HFFc6 (cell line): ENCODE measurements at regions not wholly inside any gene's neighbourhood (a gene's known extent, or its start where the extent isn't known, plus 50 kb on each side); places are given as distances from the start of the nearest gene placed in this dataset.

Experiments
- DNase-seq: peaks from one replicate; pipeline ENCODE4 v3.0.0-alpha.2; 2018
- H3K27ac Mint-ChIP-seq: 2 replicates; pipeline ENCODE4 v1.8.0; 2020; ENCODE audit warnings: mild to moderate bottlenecking, mixed read lengths
- H3K27me3 Mint-ChIP-seq: 2 replicates; pipeline ENCODE4 v1.8.0; 2021; ENCODE audit warnings: mild to moderate bottlenecking, moderate library complexity, mixed read lengths; ENCODE audit not compliant: insufficient read depth
- H3K36me3 Mint-ChIP-seq: 2 replicates; pipeline ENCODE4 v1.8.0; 2021; ENCODE audit warnings: low read depth, mixed read lengths
- H3K4me1 Mint-ChIP-seq: 2 replicates; pipeline ENCODE4 v1.8.0; 2020; ENCODE audit warnings: low read depth, mixed read lengths
- H3K4me3 Mint-ChIP-seq: 2 replicates; pipeline ENCODE4 v1.8.0; 2020; ENCODE audit warnings: mild to moderate bottlenecking, moderate library complexity, mixed read lengths
- H3K9me3 Mint-ChIP-seq: 2 replicates; pipeline ENCODE4 v1.8.0; 2020; ENCODE audit warnings: mild to moderate bottlenecking, mixed read lengths
- CTCF ChIP-seq: fragments of 200-600 bp; sonication (generic); IDR thresholded peaks from 2 replicates; pipeline ENCODE4 v1.5.0; 2021; ENCODE audit warnings: antibody characterized with exemption, mild to moderate bottlenecking

- H3K27me3 Mint-ChIP-seq: no peaks in the 10 kb centered on the region
- H3K36me3 Mint-ChIP-seq: peaks cover 11% of the 10 kb centered on the region
- no peak for TF ChIP-seq CTCF
- peaks cover 11% of the 10 kb centered on the region for H3K9me3 Mint-ChIP-seq
- peaks cover 54% of the 10 kb centered on the region for H3K4me1 Mint-ChIP-seq
- no peak overlapping the region for H3K4me3 Mint-ChIP-seq
- no peak overlapping the region for H3K27ac Mint-ChIP-seq
- DNase-seq: no peak
These were observed 341.0 kb upstream of the NPSR1 start for GRCh38 chr7:34317039-34317438.

- Mint-ChIP-seq H3K4me3 (peak overlapping the region; percentile 71; the same call in 1 of the 2 replicates), H3K4me1 (peaks cover 56% of the 10 kb centered on the region), H3K27me3 (no peaks in the 10 kb centered on the region), H3K27ac (0 out of 2 replicates have a peak overlapping the region, but pooled peaks have one; percentile 13), H3K36me3 (peaks cover under 1% of the 10 kb centered on the region; the same call in 1 of the 2 replicates), H3K9me3 (no peaks in the 10 kb centered on the region)
- no peak for DNase-seq
- no peak for TF ChIP-seq CTCF
These were observed 337.6 kb upstream of the NPSR1 start for GRCh38 chr7:34320412-34320811.

GRCh38 chr7:34320926-34321661, 336.9 kb upstream of the NPSR1 start:
- Mint-ChIP-seq H3K27ac (peak overlapping the region; percentile 74), H3K36me3 (no peaks in the 10 kb centered on the region), H3K9me3 (no peaks in the 10 kb centered on the region), H3K4me3 (peak overlapping the region; percentile 71), H3K4me1 (peaks cover 51% of the 10 kb centered on the region), H3K27me3 (no peaks in the 10 kb centered on the region)
- peak; percentile 98 for TF ChIP-seq CTCF
- DNase-seq: peak; percentile 80

GRCh38 chr7:34322841-34323240, 335.2 kb upstream of the NPSR1 start:
- no peak overlapping the region for H3K4me3 Mint-ChIP-seq
- no peaks in the 10 kb centered on the region for H3K27me3 Mint-ChIP-seq
- peaks cover 46% of the 10 kb centered on the region for H3K4me1 Mint-ChIP-seq
- H3K27ac Mint-ChIP-seq: no peak overlapping the region
- no peaks in the 10 kb centered on the region for H3K9me3 Mint-ChIP-seq
- no peak for DNase-seq
- no peaks in the 10 kb centered on the region for H3K36me3 Mint-ChIP-seq
- TF ChIP-seq CTCF: no peak

GRCh38 chr7:34327681-34328080, 330.3 kb upstream of the NPSR1 start:
- H3K4me1 Mint-ChIP-seq: peaks cover 20% of the 10 kb centered on the region
- H3K9me3 Mint-ChIP-seq: no peaks in the 10 kb centered on the region
- peak; percentile 64 for DNase-seq
- H3K27ac Mint-ChIP-seq: no peak overlapping the region
- H3K27me3 Mint-ChIP-seq: no peaks in the 10 kb centered on the region
- H3K36me3 Mint-ChIP-seq: no peaks in the 10 kb centered on the region
- no peak for TF ChIP-seq CTCF
- H3K4me3 Mint-ChIP-seq: no peak overlapping the region
